NCI-H526 (cell line): ENCODE measurements at regions not wholly inside any gene's neighbourhood (a gene's known extent, or its start where the extent isn't known, plus 50 kb on each side); places are given as distances from the start of the nearest gene placed in this dataset.

Experiments
- DNase-seq, 2 experiments: peaks; one replicate each; lab custom pipeline; 2025; lab: John Stamatoyannopoulos, UW

- no peak for DNase-seq
These were observed 127.2 kb downstream of the SOX1 start for GRCh38 chr13:112194167-112194530.

- no peak for DNase-seq
These were observed 127.6 kb downstream of the SOX1 start for GRCh38 chr13:112194579-112194978.

GRCh38 chr13:112198396-112199010 is 131.6 kb downstream of the SOX1 start:
- DNase-seq: no peak

- DNase-seq: no peak
These were observed 133.3 kb downstream of the SOX1 start for GRCh38 chr13:112200200-112200599.

- no peak for DNase-seq
These were observed 135.3 kb downstream of the SOX1 start for GRCh38 chr13:112202266-112202665.

GRCh38 chr13:112202966-112203365 is 136.0 kb downstream of the SOX1 start:
- DNase-seq: no peak

GRCh38 chr13:112203614-112204013 is 136.7 kb downstream of the SOX1 start:
- no peak for DNase-seq

GRCh38 chr13:112204346-112205327 is 137.7 kb downstream of the SOX1 start:
- peak; percentile 26 to 43 for DNase-seq

- DNase-seq: no peak
These were observed 139.0 kb downstream of the SOX1 start for GRCh38 chr13:112205990-112206389.

- DNase-seq: no peak
These were observed 140.2 kb downstream of the SOX1 start for GRCh38 chr13:112207129-112207528.

- no peak for DNase-seq
These were observed 141.7 kb downstream of the SOX1 start for GRCh38 chr13:112208656-112209055.

GRCh38 chr13:112209266-112209665 is 142.3 kb downstream of the SOX1 start:
- DNase-seq: no peak

GRCh38 chr13:112209711-112210110 is 142.8 kb downstream of the SOX1 start:
- DNase-seq: no peak

GRCh38 chr13:112210371-112210770 is 143.4 kb downstream of the SOX1 start:
- DNase-seq: peak; percentile 8 to 63

- DNase-seq: no peak
These were observed 145.6 kb downstream of the SOX1 start for GRCh38 chr13:112212533-112212932.

- DNase-seq: no peak
These were observed 146.7 kb downstream of the SOX1 start for GRCh38 chr13:112213467-112214255.

GRCh38 chr13:112215871-112216270 is 148.9 kb downstream of the SOX1 start:
- DNase-seq: no peak

- no peak for DNase-seq
These were observed 150.5 kb downstream of the SOX1 start for GRCh38 chr13:112217431-112217830.

GRCh38 chr13:112218416-112218815 is 151.5 kb downstream of the SOX1 start:
- no peak for DNase-seq

GRCh38 chr13:112219740-112220139 is 152.8 kb downstream of the SOX1 start:
- no peak for DNase-seq

- no peak for DNase-seq
These were observed 153.4 kb downstream of the SOX1 start for GRCh38 chr13:112220296-112220875.

GRCh38 chr13:112220925-112221324 is 154.0 kb downstream of the SOX1 start:
- no peak for DNase-seq
